IMR-90 (cell line): ENCODE measurements at regions not wholly inside any gene's neighbourhood (a gene's known extent, or its start where the extent isn't known, plus 50 kb on each side); places are given as distances from the start of the nearest gene placed in this dataset.
"Not testable (repeated sequence)": the region's sequence is repeated elsewhere in the genome, so short reads cannot be mapped to it uniquely, and the experiment has no call there.

Source experiments
- ATAC-seq: fragments of 200-7000 bp; cut with Tn5 transposase; 2 replicates; pipeline ENCODE4 v1.9.1; 2020; ENCODE audit warnings: low read depth, mild to moderate bottlenecking, moderate library complexity
- BruUV-seq: library from RNA; stranded (reverse); fragments of 400-500 nt; replicated peaks from 2 replicates; lab custom pipeline; 2021; lab: Mats Ljungman, UMichigan
- CTCF ChIA-PET: fragments of 300-600 bp; formaldehyde crosslinking; extraction: SDS; loops from one replicate; lab custom pipeline; 2021; ENCODE audit warnings: antibody characterized with exemption; lab: Yijun Ruan, JAX
- POLR2A ChIA-PET: fragments of 300-600 bp; sonication (Branson Sonifier 250); formaldehyde crosslinking; loops from one replicate; lab custom pipeline; 2022; ENCODE audit warnings: antibody characterized with exemption; ENCODE audit not compliant: unreplicated experiment; lab: Charles Lee
- DNase-seq: peaks from one replicate; pipeline ENCODE4 v3.0.0; 2013
- H2AFZ ChIP-seq: replicated peaks from 2 replicates; pipeline ENCODE3; 2013; ENCODE audit warnings: low read length, mild to moderate bottlenecking; ENCODE audit not compliant: poor library complexity
- H2AK5ac ChIP-seq: 2 replicates; pipeline ENCODE4 v1.6.1; 2013; ENCODE audit warnings: low read depth, low read length, inconsistent platforms
- H2AK9ac ChIP-seq: replicated peaks from 2 replicates; pipeline ENCODE3; 2013; ENCODE audit warnings: mild to moderate bottlenecking, low read depth, low read length, moderate library complexity; ENCODE audit not compliant: poor library complexity
- H2BK120ac ChIP-seq: 2 replicates; pipeline ENCODE4 v1.6.1; 2013; ENCODE audit warnings: low read depth, low read length, inconsistent platforms
- H2BK15ac ChIP-seq: 3 replicates; pipeline ENCODE4 v1.6.1; 2013; ENCODE audit warnings: low read depth, low read length, inconsistent platforms
- H2BK20ac ChIP-seq: 2 replicates; pipeline ENCODE4 v1.6.1; 2013; ENCODE audit warnings: low read depth, mild to moderate bottlenecking, inconsistent platforms, low read length, moderate library complexity
- H2BK5ac ChIP-seq: 2 replicates; pipeline ENCODE4 v1.6.1; 2013; ENCODE audit warnings: mild to moderate bottlenecking, low read depth, low read length, inconsistent platforms; ENCODE audit not compliant: poor library complexity, severe bottlenecking
- H3K14ac ChIP-seq: replicated peaks from 2 replicates; pipeline ENCODE4 v1.6.1; 2013; ENCODE audit warnings: low read depth, low read length, inconsistent platforms
- H3K18ac ChIP-seq: 2 replicates; pipeline ENCODE4 v1.6.1; 2013; ENCODE audit warnings: low read depth, low read length, control low read depth
- H3K23ac ChIP-seq: 2 replicates; pipeline ENCODE4 v1.6.1; 2013; ENCODE audit warnings: low read depth, low read length, inconsistent platforms
- H3K27ac ChIP-seq: 2 replicates; pipeline ENCODE4 v1.5.1; 2013; ENCODE audit warnings: mild to moderate bottlenecking, control low read depth, low read length; ENCODE audit not compliant: insufficient read depth
- H3K27me3 ChIP-seq: 2 replicates; pipeline ENCODE4 v1.6.1; 2013; ENCODE audit warnings: low read length; ENCODE audit not compliant: control insufficient read depth, insufficient read depth
- H3K36me3 ChIP-seq: 2 replicates; pipeline ENCODE4 v1.6.1; 2013; ENCODE audit warnings: low read length, mixed read lengths; ENCODE audit not compliant: control insufficient read depth, insufficient read depth
- H3K4ac ChIP-seq: 2 replicates; pipeline ENCODE4 v1.6.1; 2013; ENCODE audit warnings: low read depth, low read length, inconsistent platforms
- H3K4me1 ChIP-seq: 2 replicates; pipeline ENCODE4 v1.6.1; 2013; ENCODE audit warnings: low read length, mixed read lengths; ENCODE audit not compliant: control insufficient read depth, insufficient read depth
- H3K4me2 ChIP-seq: 2 replicates; pipeline ENCODE4 v1.6.1; 2013; ENCODE audit warnings: low read depth, mild to moderate bottlenecking, control low read depth, low read length, moderate library complexity
- H3K4me3 ChIP-seq: 2 replicates; pipeline ENCODE4 v1.5.1; 2013; ENCODE audit warnings: low read depth, mild to moderate bottlenecking, control low read depth, low read length, moderate library complexity; ENCODE audit not compliant: insufficient read depth
- H3K56ac ChIP-seq: 2 replicates; pipeline ENCODE4 v1.6.1; 2013; ENCODE audit warnings: low read length, inconsistent platforms; ENCODE audit not compliant: insufficient read depth; ENCODE audit errors: extremely low read depth
- H3K79me1 ChIP-seq, 2 experiments: 2 replicates each; pipeline ENCODE4 v1.6.1; 2013; ENCODE audit warnings: low read length in 2 of 2, inconsistent platforms in 1 of 2, low read depth in 1 of 2
- H3K9ac ChIP-seq: 2 replicates; pipeline ENCODE4 v1.6.1; 2013; ENCODE audit warnings: low read depth, low read length, control low read depth
- H3K9me1 ChIP-seq: 2 replicates; pipeline ENCODE4 v1.6.1; 2013; ENCODE audit warnings: low read length, inconsistent platforms; ENCODE audit not compliant: insufficient read depth
- H3K9me3 ChIP-seq: 2 replicates; pipeline ENCODE4 v1.6.1; 2013; ENCODE audit warnings: low read length; ENCODE audit not compliant: control insufficient read depth, insufficient read depth
- H4K20me1 ChIP-seq: 2 replicates; pipeline ENCODE4 v1.6.1; 2013; ENCODE audit warnings: low read length, inconsistent platforms; ENCODE audit not compliant: insufficient read depth
- H4K5ac ChIP-seq: 2 replicates; pipeline ENCODE4 v1.6.1; 2013; ENCODE audit warnings: mild to moderate bottlenecking, low read depth, low read length, control low read depth
- H4K8ac ChIP-seq, 2 experiments: 2 replicates each; pipeline ENCODE4 v1.6.1; 2013; ENCODE audit warnings: low read depth in 2 of 2, low read length in 2 of 2, control low read depth in 1 of 2, inconsistent platforms in 1 of 2
- H4K91ac ChIP-seq: 2 replicates; pipeline ENCODE4 v1.6.1; 2013; ENCODE audit warnings: low read depth, low read length, inconsistent platforms; ENCODE audit not compliant: insufficient read depth
- WGBS, 2 experiments: methylation state at CpG; one replicate each; pipeline versions ENCODE4 v1.1.5 to v1.1.7; 2013; ENCODE audit warnings: missing lambda C conversion rate in 2 of 2; ENCODE audit not compliant: insufficient read length in 1 of 2; ENCODE audit errors: extremely low coverage in 2 of 2; 5-methylcytosine and 5-hydroxymethylcytosine counted together
- dilution Hi-C: fragments of 300-500 bp; cut with HindIII; formaldehyde crosslinking; loops from one replicate; pipeline ENCODE4 v1.14.3; 2018; ENCODE audit warnings: low sequenced_read_pairs; ENCODE audit not compliant: unreplicated experiment
- in situ Hi-C: fragments of 300-500 bp; cut with MboI; formaldehyde crosslinking; loops from 3 replicates; pipeline ENCODE4 v1.14.3; 2019; ENCODE audit warnings: low sequenced_read_pairs, inconsistent platforms, mixed read lengths
- intact Hi-C: fragments of 100-400 bp; cut with micrococcal nuclease; formaldehyde crosslinking; loops from 2 replicates; pipeline ENCODE4 v1.10.0; 2022

DNA sequence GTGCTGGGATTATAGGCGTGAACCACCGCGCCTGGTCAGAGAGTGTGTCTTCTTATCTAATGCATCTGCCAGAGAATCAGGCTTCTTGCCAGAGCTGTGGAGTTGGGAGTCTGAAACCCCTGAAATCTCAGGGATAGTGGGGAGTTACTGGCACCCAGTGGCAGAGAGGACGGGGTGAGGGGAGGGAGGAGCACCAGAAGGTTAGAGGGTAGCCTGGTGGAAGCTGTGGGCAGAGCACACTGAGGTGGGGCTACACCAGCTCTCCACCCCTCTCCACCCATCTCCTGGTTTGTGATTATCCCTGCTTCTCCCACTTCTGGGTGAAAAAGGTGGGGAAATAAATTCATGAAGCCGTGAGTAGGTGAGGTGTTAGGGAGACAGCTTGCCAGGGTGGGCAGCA, 63.9 kb upstream of the FAM153A start:
- H3K9me1 ChIP-seq, H2AK5ac ChIP-seq, H4K5ac ChIP-seq, H3K14ac ChIP-seq, BruUV-seq, H2BK5ac ChIP-seq, H3K23ac ChIP-seq, H2BK120ac ChIP-seq, H3K4me3 ChIP-seq, H3K18ac ChIP-seq, H3K9ac ChIP-seq, H2BK15ac ChIP-seq, H4K91ac ChIP-seq, H3K4me2 ChIP-seq, H3K27me3 ChIP-seq, ATAC-seq, H2AK9ac ChIP-seq, H3K9me3 ChIP-seq, intact Hi-C loops, CTCF ChIA-PET, H3K27ac ChIP-seq, H4K8ac ChIP-seq, H4K20me1 ChIP-seq, H3K4ac ChIP-seq, H3K36me3 ChIP-seq, in situ Hi-C loops, DNase-seq, H3K4me1 ChIP-seq, H2BK20ac ChIP-seq, POLR2A ChIA-PET, H3K56ac ChIP-seq, H2AFZ ChIP-seq, dilution Hi-C loops, H3K79me1 ChIP-seq: not testable (repeated sequence)
- no CpG with 5 or more reads among the region's 5 CpGs for WGBS, 2 experiments

DNA sequence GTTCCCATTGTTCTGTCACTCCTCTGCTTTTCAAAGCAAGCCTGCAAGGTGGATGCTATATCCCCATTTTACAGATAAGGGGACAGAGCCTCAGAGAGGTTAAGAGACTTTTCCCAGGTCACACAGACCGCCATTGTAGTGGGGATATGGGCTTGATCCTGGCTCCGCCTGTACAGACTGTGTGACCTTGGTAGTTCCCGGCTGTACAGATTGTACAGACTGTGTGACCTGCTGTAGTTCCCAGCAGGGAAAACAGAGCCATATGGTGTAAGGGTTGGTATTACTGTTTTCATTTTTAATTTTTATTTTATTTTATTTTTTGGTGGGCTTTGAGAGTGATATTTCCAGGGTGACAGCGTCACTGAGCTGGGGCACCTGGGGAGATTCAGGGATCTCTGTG, 63.2 kb upstream of the FAM153A start:
- CTCF ChIA-PET, dilution Hi-C loops, H4K20me1 ChIP-seq, H4K5ac ChIP-seq, H2BK15ac ChIP-seq, H3K4ac ChIP-seq, H2AFZ ChIP-seq, H3K9me3 ChIP-seq, H4K8ac ChIP-seq, H3K18ac ChIP-seq, H2AK9ac ChIP-seq, H3K9me1 ChIP-seq, ATAC-seq, POLR2A ChIA-PET, H2BK20ac ChIP-seq, H3K56ac ChIP-seq, H3K27me3 ChIP-seq, H3K4me1 ChIP-seq, H2BK5ac ChIP-seq, H3K4me3 ChIP-seq, in situ Hi-C loops, BruUV-seq, H2BK120ac ChIP-seq, H3K36me3 ChIP-seq, H2AK5ac ChIP-seq, H3K14ac ChIP-seq, H4K91ac ChIP-seq, H3K4me2 ChIP-seq, DNase-seq, intact Hi-C loops, H3K23ac ChIP-seq, H3K9ac ChIP-seq, H3K79me1 ChIP-seq, H3K27ac ChIP-seq: not testable (repeated sequence)
- WGBS, 2 experiments: no CpG with 5 or more reads among the region's 4 CpGs
